ENCODE measurements at regions not wholly inside any gene's neighbourhood (a gene's known extent, or its start where the extent isn't known, plus 50 kb on each side); places are given as distances from the start of the nearest gene placed in this dataset.

DNA sequence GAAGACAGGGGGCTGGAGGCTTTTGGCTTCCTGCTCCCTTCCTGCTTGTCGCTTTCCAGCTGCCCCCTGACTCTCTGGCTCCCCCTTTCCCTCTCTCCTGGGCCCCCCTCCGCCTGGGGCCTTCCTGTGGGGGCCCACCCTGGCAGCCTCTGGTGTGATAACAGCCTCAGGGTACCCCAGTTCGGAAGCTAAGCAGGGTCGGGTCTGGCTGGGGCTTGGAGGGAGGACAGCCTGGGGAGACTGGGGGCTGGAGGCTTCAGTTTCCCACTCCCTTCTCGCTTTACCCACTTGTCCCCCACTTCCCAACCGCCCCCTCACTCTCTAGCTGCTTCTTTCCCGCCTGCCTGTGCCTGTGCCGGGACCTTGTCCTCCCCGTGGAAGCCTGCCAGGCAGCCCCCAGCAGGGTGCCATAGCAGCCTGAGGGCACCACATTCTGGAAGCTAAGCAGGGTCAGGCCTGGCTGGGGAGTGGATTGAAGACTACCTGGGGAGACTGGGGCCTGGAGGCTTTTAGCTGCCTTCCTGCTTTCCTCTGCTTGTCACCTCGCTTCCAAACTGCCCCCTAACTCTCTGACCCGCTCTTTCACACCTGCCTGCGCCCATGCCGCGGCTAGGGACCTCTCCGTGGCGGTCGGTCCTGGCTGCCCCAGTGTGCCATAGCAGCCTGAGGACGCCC lies 2275.5 kb downstream of the TP53TG3F start:
- TF ChIP-seq, protein P1, sequence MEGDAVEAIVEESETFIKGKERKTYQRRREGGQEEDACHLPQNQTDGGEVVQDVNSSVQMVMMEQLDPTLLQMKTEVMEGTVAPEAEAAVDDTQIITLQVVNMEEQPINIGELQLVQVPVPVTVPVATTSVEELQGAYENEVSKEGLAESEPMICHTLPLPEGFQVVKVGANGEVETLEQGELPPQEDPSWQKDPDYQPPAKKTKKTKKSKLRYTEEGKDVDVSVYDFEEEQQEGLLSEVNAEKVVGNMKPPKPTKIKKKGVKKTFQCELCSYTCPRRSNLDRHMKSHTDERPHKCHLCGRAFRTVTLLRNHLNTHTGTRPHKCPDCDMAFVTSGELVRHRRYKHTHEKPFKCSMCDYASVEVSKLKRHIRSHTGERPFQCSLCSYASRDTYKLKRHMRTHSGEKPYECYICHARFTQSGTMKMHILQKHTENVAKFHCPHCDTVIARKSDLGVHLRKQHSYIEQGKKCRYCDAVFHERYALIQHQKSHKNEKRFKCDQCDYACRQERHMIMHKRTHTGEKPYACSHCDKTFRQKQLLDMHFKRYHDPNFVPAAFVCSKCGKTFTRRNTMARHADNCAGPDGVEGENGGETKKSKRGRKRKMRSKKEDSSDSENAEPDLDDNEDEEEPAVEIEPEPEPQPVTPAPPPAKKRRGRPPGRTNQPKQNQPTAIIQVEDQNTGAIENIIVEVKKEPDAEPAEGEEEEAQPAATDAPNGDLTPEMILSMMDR (IDR thresholded peaks at IDR 0.05), result no peak
- TF ChIP-seq POLR2A (IDR thresholded peaks at IDR 0.05), result no peak
